K562 (cell line): ENCODE measurements at regions not wholly inside any gene's neighbourhood (a gene's known extent, or its start where the extent isn't known, plus 50 kb on each side); places are given as distances from the start of the nearest gene placed in this dataset.

Experiments used
- ATAC-seq: fragments of 200-7000 bp; cut with Tn5 transposase; 3 replicates; pipeline ENCODE4 v1.9.1; 2020; ENCODE audit warnings: moderate library complexity
- BruUV-seq: library from RNA; stranded (reverse); fragments of 400-500 nt; replicated peaks from 2 replicates; lab custom pipeline; 2021; lab: Mats Ljungman, UMichigan
- CTCF ChIA-PET: fragments of 300-600 bp; formaldehyde crosslinking; extraction: SDS; loops from one replicate; lab custom pipeline; 2021; ENCODE audit warnings: low intra/inter-chr PET ratio; lab: Yijun Ruan, JAX
- POLR2A ChIA-PET: fragments of 300-600, 350-650 bp; sonication (Branson Sonifier 250); formaldehyde crosslinking; extraction: SDS; loops from one replicate; lab custom pipeline; 2021; ENCODE audit warnings: antibody characterized with exemption, inconsistent platforms; lab: Yijun Ruan, JAX
- DNase-seq, 4 experiments: peaks; one replicate each; pipeline versions ENCODE4 v3.0.0 to v3.0.0-alpha.2; 2011 to 2018; ENCODE audit warnings: low spot score in 3 of 4, mixed read lengths in 3 of 4; ENCODE audit errors: extremely low read depth in 1 of 4
- FAIRE-seq: peaks from 2 replicates; lab custom pipeline; 2011; peaks lifted over from hg19 to GRCh38; lab: Jason Lieb, UNC
- H2AFZ ChIP-seq: 2 replicates; pipeline ENCODE4 v1.6.0; 2011; ENCODE audit warnings: low read depth, low read length, control low read depth, inconsistent platforms
- H3K27ac ChIP-seq: fragments of 200-600 bp; 3 replicates; pipeline ENCODE4 v1.8.0; 2011; ENCODE audit warnings: low read depth, mild to moderate bottlenecking, control low read depth, inconsistent platforms, low read length, moderate library complexity, mixed read lengths; ENCODE audit errors: extremely low read depth
- H3K27me3 ChIP-seq, 2 experiments: fragments of 300-600 bp in 1 of 2; 2 replicates in 1 of 2; 3 replicates in 1 of 2; pipeline versions ENCODE4 v1.6.0 to v1.8.0; 2011; ENCODE audit warnings: inconsistent platforms in 2 of 2, low read length in 2 of 2, mild to moderate bottlenecking in 1 of 2, mixed read lengths in 1 of 2, moderate library complexity in 1 of 2; ENCODE audit not compliant: control insufficient read depth in 2 of 2, insufficient read depth in 2 of 2
- H3K36me3 ChIP-seq: fragments of 300-600 bp; 3 replicates; pipeline ENCODE4 v1.8.0; 2011; ENCODE audit warnings: mild to moderate bottlenecking, low read length, inconsistent platforms; ENCODE audit not compliant: control insufficient read depth, insufficient read depth
- H3K4me1 ChIP-seq, 2 experiments: fragments of 200-600 bp in 1 of 2; replicated peaks in 1 of 2; 2 replicates in 1 of 2; 3 replicates in 1 of 2; pipeline versions ENCODE4 v1.5.1 to v1.8.0; 2011; ENCODE audit warnings: inconsistent platforms in 2 of 2, low read length in 2 of 2, mild to moderate bottlenecking in 1 of 2, mixed read lengths in 1 of 2, moderate library complexity in 1 of 2; ENCODE audit not compliant: control insufficient read depth in 2 of 2, insufficient read depth in 2 of 2
- H3K4me2 ChIP-seq: 2 replicates; pipeline ENCODE4 v1.6.1; 2011; ENCODE audit warnings: low read length, control low read depth, inconsistent platforms, mixed read lengths; ENCODE audit not compliant: insufficient read depth
- H3K4me3 ChIP-seq: fragments of 200-600 bp; sonication (generic), shearing (Covaris generic); 2 replicates; pipeline ENCODE4 v1.5.1; 2016; ENCODE audit warnings: control low read depth, inconsistent platforms
- H3K79me2 ChIP-seq: fragments of 200-600 bp; 3 replicates; pipeline ENCODE4 v1.8.0; 2011; ENCODE audit warnings: low read length, inconsistent platforms; ENCODE audit not compliant: control insufficient read depth, insufficient read depth
- H3K9ac ChIP-seq, 2 experiments: 2 replicates each; pipeline versions ENCODE4 v1.6.0 to v1.6.1; 2011; ENCODE audit warnings: low read depth in 2 of 2, low read length in 2 of 2, control low read depth in 1 of 2, inconsistent platforms in 1 of 2, mild to moderate bottlenecking in 1 of 2, mixed read lengths in 1 of 2; ENCODE audit not compliant: insufficient read depth in 1 of 2
- H3K9me1 ChIP-seq: one replicate; pipeline ENCODE4 v1.6.0; 2011; ENCODE audit warnings: inconsistent platforms, mild to moderate bottlenecking, low read length, moderate library complexity; ENCODE audit not compliant: control insufficient read depth, insufficient read depth
- H3K9me3 ChIP-seq: replicated peaks from 2 replicates; pipeline ENCODE4 v1.5.1; 2011; ENCODE audit warnings: low read depth, low read length, inconsistent platforms; ENCODE audit not compliant: control insufficient read depth, insufficient read depth
- H4K20me1 ChIP-seq: replicated peaks from 2 replicates; pipeline ENCODE4 v1.6.1; 2011; ENCODE audit warnings: low read length, inconsistent platforms, mixed read lengths; ENCODE audit not compliant: control insufficient read depth, insufficient read depth
- DEAF1 ChIP-seq: fragments of 450-650 bp; formaldehyde crosslinking; IDR thresholded peaks from 2 replicates; pipeline ENCODE4 v1.4.0; 2020; ENCODE audit warnings: mild to moderate bottlenecking, moderate library complexity
- GTF2F1 ChIP-seq: IDR thresholded peaks from 2 replicates; pipeline ENCODE4 v1.6.1; 2011; ENCODE audit warnings: low read depth, low read length, improper control_type of control experiment
- MAZ ChIP-seq, 2 experiments: fragments of 450-650 bp in 1 of 2; sonication (generic) in 1 of 2; formaldehyde crosslinking; IDR thresholded peaks in 1 of 2; conservative IDR thresholded peaks in 1 of 2; 2 replicates each; pipeline versions ENCODE4 v1.4.0 to v1.5.0; 2020; ENCODE audit warnings: mild to moderate bottlenecking in 1 of 2, missing genetic modification reagents in 1 of 2
- MYC ChIP-seq, 2 experiments: fragments of 250-450 bp in 1 of 2; sonication (Bioruptor Pico) in 1 of 2; IDR thresholded peaks; 2 replicates each; pipeline versions ENCODE4 v1.5.1 to v1.6.1; 2012 to 2021; ENCODE audit warnings: low read depth in 2 of 2, borderline replicate concordance in 1 of 2, improper control_type of control experiment in 1 of 2, low read length in 1 of 2, mild to moderate bottlenecking in 1 of 2, moderate library complexity in 1 of 2
- SAFB ChIP-seq: fragments of 200-400 bp; formaldehyde crosslinking; IDR thresholded peaks from 2 replicates; pipeline ENCODE4 v1.6.1; 2017; ENCODE audit warnings: low read depth, low read length, borderline replicate concordance
- ZNF12 ChIP-seq: sonication (generic); formaldehyde crosslinking; IDR thresholded peaks from 2 replicates; pipeline ENCODE4 v1.4.0; 2020; ENCODE audit warnings: mild to moderate bottlenecking, missing genetic modification reagents
- ZNF696 ChIP-seq: fragments of 250-450 bp; sonication (Bioruptor Pico); conservative IDR thresholded peaks from 2 replicates; pipeline ENCODE4 v1.4.0; 2020; ENCODE audit warnings: mild to moderate bottlenecking, moderate library complexity
- in situ Hi-C: fragments of 300-500 bp; cut with MboI; formaldehyde crosslinking; loops from 4 replicates; pipeline ENCODE4 v1.15.0; 2018; ENCODE audit warnings: inconsistent platforms, mixed read lengths
- intact Hi-C: fragments of 100-400 bp; cut with micrococcal nuclease; formaldehyde crosslinking; loops from 2 replicates; pipeline ENCODE4 v1.14.2; 2022

GRCh38 chr13:34254366-34254765, 436.4 kb downstream of the RFC3 start:
- H3K9me3 ChIP-seq = no peaks in the 10 kb centered on the region
- no TSS peak for BruUV-seq
- no peak overlapping the region for H2AFZ ChIP-seq
- H3K4me1 ChIP-seq = no peaks in the 10 kb centered on the region
- in situ Hi-C loops (no loop called here), intact Hi-C loops (no loop called here)
- H3K79me2 ChIP-seq = no peaks in the 10 kb centered on the region
- no peaks in the 10 kb centered on the region for H3K9me1 ChIP-seq
- FAIRE-seq (no peak), DNase-seq (no peak), ATAC-seq (no peak)
- H4K20me1 ChIP-seq = no peaks in the 10 kb centered on the region
- H3K27ac ChIP-seq = no peak overlapping the region
- no peak for TF ChIP-seq MYC (IDR thresholded peaks at IDR 0.05; ENCODE audit: low read depth, low read length)
- no peak for TF ChIP-seq MYC (CRISPR knock-in tag; IDR thresholded peaks at IDR 0.05; ENCODE audit: borderline replicate concordance, low read depth)
- no peak for TF ChIP-seq SAFB
- TF ChIP-seq MAZ (CRISPR knock-in tag; conservative IDR thresholded peaks at IDR 0.05 in 1 of 2, IDR thresholded peaks at IDR 0.05 in 1 of 2) = no peak
- TF ChIP-seq ZNF696 (CRISPR knock-in tag) = no peak
- TF ChIP-seq DEAF1 (CRISPR knock-in tag) = no peak
- TF ChIP-seq GTF2F1 = no peak
- no peak for TF ChIP-seq ZNF12 (CRISPR knock-in tag)
- H3K9ac ChIP-seq = no peak overlapping the region
- ChIA-PET POLR2A (no interaction called here), CTCF (no interaction called here)
- H3K36me3 ChIP-seq = no peaks in the 10 kb centered on the region
- no peaks in the 10 kb centered on the region for H3K27me3 ChIP-seq
- H3K4me2 ChIP-seq = no peak overlapping the region
- H3K4me3 ChIP-seq = no peak overlapping the region
